Islet of Langerhans (tissue), 1 donor: ENCODE measurements at regions not wholly inside any gene's neighbourhood (a gene's known extent, or its start where the extent isn't known, plus 50 kb on each side); places are given as distances from the start of the nearest gene placed in this dataset.

ENCODE experiments used
- FAIRE-seq: peaks from one replicate; lab custom pipeline; 2011; peaks lifted over from hg19 to GRCh38; lab: Jason Lieb, UNC

- FAIRE-seq, result no peak
These were observed 54.2 kb downstream of the TMEM100 start for GRCh38 chr17:55668312-55668920.

- no peak for FAIRE-seq
These were observed 55.9 kb downstream of the TMEM100 start for GRCh38 chr17:55666806-55667205.

- no peak for FAIRE-seq
These were observed 58.4 kb downstream of the TMEM100 start for GRCh38 chr17:55664287-55664686.

GRCh38 chr17:55663400-55663799, 59.3 kb downstream of the TMEM100 start:
- FAIRE-seq, result no peak

GRCh38 chr17:55661963-55662834, 60.5 kb downstream of the TMEM100 start:
- FAIRE-seq, result no peak

- FAIRE-seq, result no peak
These were observed 61.4 kb downstream of the TMEM100 start for GRCh38 chr17:55661256-55661758.

GRCh38 chr17:55660178-55660886, 62.3 kb downstream of the TMEM100 start:
- no peak for FAIRE-seq

- no peak for FAIRE-seq
These were observed 63.0 kb downstream of the TMEM100 start for GRCh38 chr17:55659661-55660060.

- FAIRE-seq, result no peak
These were observed 66.9 kb downstream of the TMEM100 start for GRCh38 chr17:55655777-55656176.

- FAIRE-seq, result no peak
These were observed 67.8 kb downstream of the TMEM100 start for GRCh38 chr17:55654821-55655220.

- FAIRE-seq, result no peak
These were observed 68.6 kb downstream of the TMEM100 start for GRCh38 chr17:55654022-55654421.

GRCh38 chr17:55652825-55653224, 69.8 kb downstream of the TMEM100 start:
- no peak for FAIRE-seq

GRCh38 chr17:55652114-55652823, 70.4 kb downstream of the TMEM100 start:
- FAIRE-seq, result no peak

GRCh38 chr17:55649957-55650597, 72.6 kb downstream of the TMEM100 start:
- no peak for FAIRE-seq

GRCh38 chr17:55648086-55648485, 74.6 kb downstream of the TMEM100 start:
- FAIRE-seq, result no peak

- FAIRE-seq, result no peak
These were observed 77.3 kb downstream of the TMEM100 start for GRCh38 chr17:55645361-55645760.

GRCh38 chr17:55644346-55644745, 78.3 kb downstream of the TMEM100 start:
- no peak for FAIRE-seq

GRCh38 chr17:55642741-55643140, 79.9 kb downstream of the TMEM100 start:
- FAIRE-seq, result no peak

GRCh38 chr17:55641676-55642081, 81.0 kb downstream of the TMEM100 start:
- FAIRE-seq, result no peak

- no peak for FAIRE-seq
These were observed 83.6 kb downstream of the TMEM100 start for GRCh38 chr17:55639096-55639495.

- no peak for FAIRE-seq
These were observed 87.3 kb downstream of the TMEM100 start for GRCh38 chr17:55635253-55635914.
